Psoas muscle (tissue), 7 donors: ENCODE measurements at regions not wholly inside any gene's neighbourhood (a gene's known extent, or its start where the extent isn't known, plus 50 kb on each side); places are given as distances from the start of the nearest gene placed in this dataset.

Experiments used
- ATAC-seq, 4 donors: fragments of 200-7000 bp; cut with Tn5 transposase; one replicate each; pipeline ENCODE4 v1.9.1; 2020; ENCODE audit warnings: moderate library complexity in 3 of 4, mild to moderate bottlenecking in 2 of 4
- DNase-seq, 2 donors: peaks; one replicate each; pipeline ENCODE4 v3.0.0-alpha.2; 2020
- H3K27ac ChIP-seq: fragments of 200-600 bp; one replicate; pipeline ENCODE4 v1.8.0; 2022
- H3K27me3 ChIP-seq, 3 donors: fragments of 200-600 bp in 1 of 3; one replicate each; pipeline versions ENCODE4 v1.6.1 to v1.8.0; 2013 to 2022; ENCODE audit warnings: low read length in 2 of 3, mild to moderate bottlenecking in 2 of 3, moderate library complexity in 1 of 3; ENCODE audit not compliant: insufficient read depth in 3 of 3
- H3K36me3 ChIP-seq, 2 donors: fragments of 200-600 bp in 1 of 2; one replicate each; pipeline versions ENCODE4 v1.6.1 to v1.8.0; 2013 to 2022; ENCODE audit warnings: low read depth in 1 of 2, mild to moderate bottlenecking in 1 of 2, moderate library complexity in 1 of 2; ENCODE audit not compliant: insufficient read depth in 1 of 2
- H3K4me1 ChIP-seq: fragments of 200-600 bp; one replicate; pipeline ENCODE4 v1.8.0; 2022
- H3K4me3 ChIP-seq: fragments of 200-600 bp; one replicate; pipeline ENCODE4 v1.8.0; 2022; ENCODE audit warnings: mild to moderate bottlenecking
- H3K9me3 ChIP-seq: fragments of 200-600 bp; one replicate; pipeline ENCODE4 v1.8.0; 2022
- WGBS, 3 donors: extraction: QIAGEN DNeasy Blood & Tissue Kit; methylation state at CpG; one replicate each; pipeline versions ENCODE4 v1.1.6 to v1.1.7; 2013; 5-methylcytosine and 5-hydroxymethylcytosine counted together
- intact Hi-C, 2 donors: fragments of 100-400 bp; cut with DNase I; formaldehyde crosslinking; loops; one replicate each; pipeline versions ENCODE4 v1.11.0 to v1.14.2; 2022
- TF ChIP-seq, protein P1 (sequence below): fragments of 200-600 bp; IDR thresholded peaks from one replicate; pipeline ENCODE4 v1.8.0; 2022; ENCODE audit warnings: antibody characterized with exemption
- donor health status: healthy with polysubstance abuse.
- donor health status: DM: no; HTN: no; CAD: no; lungs with moderate emphysema.
- donor health status: Bipolar disorder and iron deficiency.
- donor health status: healthy.
- donor health status: DM: yes; HTN: yes; CAD: no.
- donor health status: DM: no; HTN: no; CAD: no.
- donor health status: DM: yes; HTN: yes; CAD: no.

- no peak for DNase-seq
- TF ChIP-seq, protein P1, sequence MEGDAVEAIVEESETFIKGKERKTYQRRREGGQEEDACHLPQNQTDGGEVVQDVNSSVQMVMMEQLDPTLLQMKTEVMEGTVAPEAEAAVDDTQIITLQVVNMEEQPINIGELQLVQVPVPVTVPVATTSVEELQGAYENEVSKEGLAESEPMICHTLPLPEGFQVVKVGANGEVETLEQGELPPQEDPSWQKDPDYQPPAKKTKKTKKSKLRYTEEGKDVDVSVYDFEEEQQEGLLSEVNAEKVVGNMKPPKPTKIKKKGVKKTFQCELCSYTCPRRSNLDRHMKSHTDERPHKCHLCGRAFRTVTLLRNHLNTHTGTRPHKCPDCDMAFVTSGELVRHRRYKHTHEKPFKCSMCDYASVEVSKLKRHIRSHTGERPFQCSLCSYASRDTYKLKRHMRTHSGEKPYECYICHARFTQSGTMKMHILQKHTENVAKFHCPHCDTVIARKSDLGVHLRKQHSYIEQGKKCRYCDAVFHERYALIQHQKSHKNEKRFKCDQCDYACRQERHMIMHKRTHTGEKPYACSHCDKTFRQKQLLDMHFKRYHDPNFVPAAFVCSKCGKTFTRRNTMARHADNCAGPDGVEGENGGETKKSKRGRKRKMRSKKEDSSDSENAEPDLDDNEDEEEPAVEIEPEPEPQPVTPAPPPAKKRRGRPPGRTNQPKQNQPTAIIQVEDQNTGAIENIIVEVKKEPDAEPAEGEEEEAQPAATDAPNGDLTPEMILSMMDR: no peak
- 31 to 61% (median 39%) methylated on average over 1 of the region's 1 CpG for whole genome bisulfite sequencing, 3 donors
Measured at GRCh38 chr3:30289324-30289723, 317.1 kb upstream of the TGFBR2 start.

DNA sequence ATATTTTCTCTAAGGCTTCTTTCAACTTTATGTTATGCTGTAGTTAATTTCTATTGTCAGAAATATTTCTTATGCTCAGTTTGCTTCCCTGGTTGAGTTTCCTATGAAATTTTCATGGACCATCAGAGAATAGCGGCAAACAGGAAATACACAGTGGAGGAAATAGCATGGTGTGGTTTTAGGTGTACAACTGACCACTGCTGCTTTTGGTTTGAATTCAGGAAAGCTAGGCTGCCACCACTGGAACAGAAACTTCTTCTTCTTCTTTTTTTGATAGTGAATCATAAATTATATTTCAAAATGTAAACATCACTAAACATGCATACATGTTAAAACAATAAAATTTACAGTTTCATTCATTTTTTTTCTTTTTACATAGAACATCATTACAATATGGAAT lies 316.6 kb upstream of the TGFBR2 start:
- intact Hi-C loops: loop anchor here in 1 of 2 donors (5.0 kb wide), 1 partner anchor 53 kb away; no protein-coding TSS in a partner anchor
- DNase-seq (no peak), ATAC-seq (no peak)
- Histone ChIP-seq H3K4me1 (peaks cover 24% of the 10 kb centered on the region), H3K27me3 (no peaks in the 10 kb centered on the region), H3K4me3 (no peak overlapping the region), H3K9me3 (no peaks in the 10 kb centered on the region), H3K27ac (no peak overlapping the region), H3K36me3 (no peaks in the 10 kb centered on the region)
- TF ChIP-seq, protein P1: no peak
- WGBS, 3 donors: 61 to 87% (median 76%) methylated on average over 1 of the region's 1 CpG

More at GRCh38 chr3:30289324-30289723, 317.1 kb upstream of the TGFBR2 start:
- H3K4me1 ChIP-seq: peaks cover 24% of the 10 kb centered on the region
- intact Hi-C loops: no loop called here
- no peaks in the 10 kb centered on the region for H3K9me3 ChIP-seq
- no peak overlapping the region for H3K4me3 ChIP-seq
- no peak for ATAC-seq
- no peak overlapping the region for H3K27ac ChIP-seq
- no peaks in the 10 kb centered on the region for H3K27me3 ChIP-seq
- H3K36me3 ChIP-seq: no peaks in the 10 kb centered on the region

DNA sequence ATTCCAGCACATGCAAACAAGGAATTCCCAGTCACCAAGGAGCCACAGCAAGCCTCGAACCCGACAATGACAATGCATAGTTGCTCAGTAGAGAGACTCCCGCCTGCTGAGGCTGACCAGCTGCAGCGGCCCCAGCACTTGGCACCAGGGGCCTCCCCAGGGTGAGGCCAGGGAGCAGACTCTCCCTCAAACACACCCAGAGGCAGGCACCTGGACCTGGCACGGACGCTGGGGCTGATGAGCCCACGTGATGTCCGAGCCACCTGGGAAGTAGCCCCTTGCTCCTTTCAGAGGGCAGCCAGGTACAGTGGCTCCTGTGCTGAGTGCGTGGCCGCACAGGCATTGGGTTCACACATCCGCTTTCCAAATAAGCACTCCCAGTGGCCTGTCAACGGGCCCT lies 315.9 kb upstream of the TGFBR2 start:
- Histone ChIP-seq H3K36me3 (no peaks in the 10 kb centered on the region), H3K27ac (no peak overlapping the region), H3K9me3 (no peaks in the 10 kb centered on the region), H3K27me3 (no peaks in the 10 kb centered on the region), H3K4me1 (peaks cover 22% of the 10 kb centered on the region), H3K4me3 (no peak overlapping the region)
- DNase-seq (no peak), ATAC-seq (no peak)
- intact Hi-C loops: loop anchor here in 1 of 2 donors (5.0 kb wide), 1 partner anchor 52 kb away; no protein-coding TSS in a partner anchor
- WGBS, 3 donors: 92 to 95% (median 95%) methylated on average over 12 of the region's 12 CpGs
- TF ChIP-seq, protein P1: no peak

- ATAC-seq (no peak), DNase-seq (no peak)
- peaks cover 9% of the 10 kb centered on the region for H3K4me1 ChIP-seq
- H3K27me3 ChIP-seq: no peaks in the 10 kb centered on the region
- no peak overlapping the region for H3K27ac ChIP-seq
- H3K9me3 ChIP-seq: no peaks in the 10 kb centered on the region
- TF ChIP-seq, protein P1: no peak
- intact Hi-C loops: loop anchor here in 1 of 2 donors (5.0 kb wide), 1 partner anchor 50 kb away; no protein-coding TSS in a partner anchor
- 76 to 78% (median 76%) methylated on average over 5 of the region's 5 CpGs for WGBS, 3 donors
- H3K4me3 ChIP-seq: no peak overlapping the region
- H3K36me3 ChIP-seq: no peaks in the 10 kb centered on the region
Measured at GRCh38 chr3:30292192-30292893, 314.1 kb upstream of the TGFBR2 start.
